Gastrocnemius medialis (tissue), 4 donors: ENCODE measurements at regions not wholly inside any gene's neighbourhood (a gene's known extent, or its start where the extent isn't known, plus 50 kb on each side); places are given as distances from the start of the nearest gene placed in this dataset.

Experiments used
- POLR2A ChIP-seq, 2 donors: fragments of 450-650 bp; IDR thresholded peaks; one replicate each; pipeline ENCODE4 v1.6.1; 2017; ENCODE audit warnings: antibody characterized with exemption in 2 of 2, mild to moderate bottlenecking in 2 of 2, moderate library complexity in 2 of 2
- TF ChIP-seq, protein P1 (sequence below), 5 experiments: fragments of 450-650 bp in 3 of 5; fragments of 200-600 bp in 2 of 5; sonication (generic) in 2 of 5; IDR thresholded peaks in 4 of 5; conservative IDR thresholded peaks in 1 of 5; 1 replicate in 4 of 5; 2 replicates in 1 of 5; pipeline ENCODE4 v1.5.1; 2016 to 2019; ENCODE audit warnings: antibody characterized with exemption in 5 of 5, mild to moderate bottlenecking in 3 of 5, moderate library complexity in 3 of 5

DNA sequence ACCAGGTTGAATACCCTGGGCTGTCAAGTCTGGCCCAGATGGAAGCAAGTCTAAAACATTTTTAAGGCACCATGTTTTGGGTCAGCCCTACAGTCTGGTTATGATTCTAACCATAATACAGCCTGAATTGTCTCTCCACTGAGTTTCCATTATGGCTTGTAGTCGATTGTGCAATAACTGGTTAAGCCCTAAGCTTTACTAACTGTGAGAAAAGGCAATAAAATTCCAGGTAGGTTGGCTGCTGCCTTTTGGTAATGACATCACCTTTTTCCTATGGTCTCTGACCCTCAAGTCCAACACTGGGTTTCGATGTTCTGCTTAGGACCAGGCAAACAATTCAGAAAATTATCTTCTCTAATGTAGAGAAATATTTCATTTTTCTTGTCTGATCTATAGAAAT, 243.3 kb downstream of the ACTL7B start:
- TF ChIP-seq, protein P1, sequence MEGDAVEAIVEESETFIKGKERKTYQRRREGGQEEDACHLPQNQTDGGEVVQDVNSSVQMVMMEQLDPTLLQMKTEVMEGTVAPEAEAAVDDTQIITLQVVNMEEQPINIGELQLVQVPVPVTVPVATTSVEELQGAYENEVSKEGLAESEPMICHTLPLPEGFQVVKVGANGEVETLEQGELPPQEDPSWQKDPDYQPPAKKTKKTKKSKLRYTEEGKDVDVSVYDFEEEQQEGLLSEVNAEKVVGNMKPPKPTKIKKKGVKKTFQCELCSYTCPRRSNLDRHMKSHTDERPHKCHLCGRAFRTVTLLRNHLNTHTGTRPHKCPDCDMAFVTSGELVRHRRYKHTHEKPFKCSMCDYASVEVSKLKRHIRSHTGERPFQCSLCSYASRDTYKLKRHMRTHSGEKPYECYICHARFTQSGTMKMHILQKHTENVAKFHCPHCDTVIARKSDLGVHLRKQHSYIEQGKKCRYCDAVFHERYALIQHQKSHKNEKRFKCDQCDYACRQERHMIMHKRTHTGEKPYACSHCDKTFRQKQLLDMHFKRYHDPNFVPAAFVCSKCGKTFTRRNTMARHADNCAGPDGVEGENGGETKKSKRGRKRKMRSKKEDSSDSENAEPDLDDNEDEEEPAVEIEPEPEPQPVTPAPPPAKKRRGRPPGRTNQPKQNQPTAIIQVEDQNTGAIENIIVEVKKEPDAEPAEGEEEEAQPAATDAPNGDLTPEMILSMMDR (IDR thresholded peaks at IDR 0.05 in 4 of 5, conservative IDR thresholded peaks at IDR 0.05 in 1 of 5): no peak
- no peak for TF ChIP-seq POLR2A (IDR thresholded peaks at IDR 0.05)
